HEK293T (cell line): ENCODE measurements at regions not wholly inside any gene's neighbourhood (a gene's known extent, or its start where the extent isn't known, plus 50 kb on each side); places are given as distances from the start of the nearest gene placed in this dataset.

Source experiments
- BHLHE40 ChIP-seq: fragments of 450-650 bp; IDR thresholded peaks from 2 replicates; pipeline ENCODE4 v1.6.1; 2016; ENCODE audit warnings: mild to moderate bottlenecking, moderate library complexity, borderline replicate concordance
- CTBP1 ChIP-seq: fragments of 450-650 bp; IDR thresholded peaks from 2 replicates; pipeline ENCODE4 v1.6.1; 2016; ENCODE audit warnings: borderline replicate concordance
- FOXK2 ChIP-seq: fragments of 450-650 bp; IDR thresholded peaks from 2 replicates; pipeline ENCODE4 v1.6.1; 2016; ENCODE audit warnings: mild to moderate bottlenecking
- FOXM1 ChIP-seq: fragments of 450-650 bp; IDR thresholded peaks from 2 replicates; pipeline ENCODE4 v1.6.1; 2017; ENCODE audit warnings: mild to moderate bottlenecking, borderline replicate concordance
- PKNOX1 ChIP-seq: fragments of 450-650 bp; IDR thresholded peaks from 2 replicates; pipeline ENCODE4 v1.6.1; 2016
- SP1 ChIP-seq: fragments of 450-650 bp; IDR thresholded peaks from 2 replicates; pipeline ENCODE4 v1.6.1; 2017
- SUZ12 ChIP-seq: fragments of 450-650 bp; IDR thresholded peaks from 2 replicates; pipeline ENCODE4 v1.6.1; 2016; ENCODE audit warnings: mild to moderate bottlenecking
- TARDBP ChIP-seq: fragments of 450-650 bp; IDR thresholded peaks from 2 replicates; pipeline ENCODE4 v1.6.1; 2016
- ZNF384 ChIP-seq: fragments of 450-650 bp; IDR thresholded peaks from 2 replicates; pipeline ENCODE4 v1.6.1; 2016

GRCh38 chr4:126993351-126993750 lies 639.4 kb upstream of the INTU start:
- TF ChIP-seq PKNOX1 (no peak), SP1 (no peak), TARDBP (no peak), FOXM1 (no peak), BHLHE40 (no peak), CTBP1 (no peak), SUZ12 (no peak), FOXK2 (no peak), ZNF384 (no peak)
